ENCODE measurements at regions not wholly inside any gene's neighbourhood (a gene's known extent, or its start where the extent isn't known, plus 50 kb on each side); places are given as distances from the start of the nearest gene placed in this dataset.

GRCh38 chr4:176872461-176872860, 79.7 kb upstream of the VEGFC start:
- in situ Hi-C loops (cut with HindIII; ENCODE audit: extremely low pct_ligation_motif_present, low pct_unique_long_range_greater_than_20kb) (no loop called here), intact Hi-C loops (cut with micrococcal nuclease; ENCODE audit: unreplicated experiment) (no loop called here)
- Histone ChIP-seq H2AFZ (ENCODE audit: low read length) (no peak overlapping the region), H3K27me3 (ENCODE audit: control insufficient read depth in 1 of 2, insufficient read depth in 2 of 2, low read length in 2 of 2) (no peaks in the 10 kb centered on the region; a peak in 1 of 5 replicates), H3K79me2 (ENCODE audit: insufficient read depth, low read length) (no peaks in the 10 kb centered on the region), H3K9ac (ENCODE audit: insufficient read depth, low read depth, low read length) (no peak overlapping the region), H3K36me3 (replicated peaks in 1 of 2; ENCODE audit: control insufficient read depth in 1 of 2, insufficient read depth in 2 of 2, low read length in 2 of 2) (no peaks in the 10 kb centered on the region), H3K27ac (ENCODE audit: extremely low read length, insufficient read depth, low read length) (no peak overlapping the region), H3K4me2 (ENCODE audit: low read depth, low read length) (no peak overlapping the region), H3K4me1 (ENCODE audit: insufficient read depth, low read length) (no peaks in the 10 kb centered on the region), H3K9me3 (ENCODE audit: low read length) (no peaks in the 10 kb centered on the region), H4K20me1 (ENCODE audit: insufficient read depth, low read length) (no peaks in the 10 kb centered on the region), H3K4me3 (replicated peaks in 1 of 3; ENCODE audit: insufficient read depth in 1 of 3, low read depth in 2 of 3, low read length in 3 of 3) (no peak overlapping the region)
- ATAC-seq (no peak), DNase-seq (ENCODE audit: low spot score) (no peak), FAIRE-seq (no peak)
- POLR2A ChIA-PET = no interaction called here
- 45% methylated on average over 3 of the region's 3 CpGs for WGBS (ENCODE audit: low lambda C conversion rate)
- CTCF ChIA-PET (ENCODE audit: low intra/inter-chr PET ratio, low total read pairs) = no interaction called here
- no TSS peak for BruUV-seq (replicated peaks)
- TF ChIP-seq KDM6A (CRISPR knock-in tag; IDR thresholded peaks at IDR 0.05; ENCODE audit: low read depth) = no peak
- no peak for TF ChIP-seq POLR2AphosphoS5 (IDR thresholded peaks at IDR 0.05; ENCODE audit: low read depth, low read length)
- no peak for TF ChIP-seq HOXA3 (CRISPR knock-in tag; IDR thresholded peaks at IDR 0.05)
- no peak for TF ChIP-seq PAXIP1 (CRISPR knock-in tag; conservative IDR thresholded peaks at IDR 0.05)

- 13% methylated on average over 10 of the region's 10 CpGs for whole genome bisulfite sequencing (ENCODE audit: low lambda C conversion rate)
- Histone ChIP-seq H4K20me1 (ENCODE audit: insufficient read depth, low read length) (no peaks in the 10 kb centered on the region), H3K4me2 (ENCODE audit: low read depth, low read length) (no peak overlapping the region), H3K79me2 (ENCODE audit: insufficient read depth, low read length) (no peaks in the 10 kb centered on the region), H3K27ac (ENCODE audit: extremely low read length, insufficient read depth, low read length) (no peak overlapping the region), H3K9me3 (ENCODE audit: low read length) (no peaks in the 10 kb centered on the region), H3K4me3 (replicated peaks in 1 of 3; ENCODE audit: insufficient read depth in 1 of 3, low read depth in 2 of 3, low read length in 3 of 3) (no peak overlapping the region), H3K36me3 (replicated peaks in 1 of 2; ENCODE audit: control insufficient read depth in 1 of 2, insufficient read depth in 2 of 2, low read length in 2 of 2) (no peaks in the 10 kb centered on the region), H3K27me3 (ENCODE audit: control insufficient read depth in 1 of 2, insufficient read depth in 2 of 2, low read length in 2 of 2) (no peaks in the 10 kb centered on the region; a peak in 1 of 5 replicates), H3K4me1 (ENCODE audit: insufficient read depth, low read length) (no peaks in the 10 kb centered on the region), H3K9ac (ENCODE audit: insufficient read depth, low read depth, low read length) (no peak overlapping the region), H2AFZ (ENCODE audit: low read length) (no peak overlapping the region)
- in situ Hi-C loops (cut with HindIII; ENCODE audit: extremely low pct_ligation_motif_present, low pct_unique_long_range_greater_than_20kb) (no loop called here), intact Hi-C loops (cut with micrococcal nuclease; ENCODE audit: unreplicated experiment) (no loop called here)
- BruUV-seq (replicated peaks) = no TSS peak
- FAIRE-seq (no peak), ATAC-seq (no peak), DNase-seq (ENCODE audit: low spot score) (no peak)
- ChIA-PET CTCF (ENCODE audit: low intra/inter-chr PET ratio, low total read pairs) (no interaction called here), POLR2A (no interaction called here)
- TF ChIP-seq GPN1 (CRISPR knock-in tag; IDR thresholded peaks at IDR 0.05; ENCODE audit: borderline replicate concordance) = no peak
- no peak for TF ChIP-seq HINFP (CRISPR knock-in tag; IDR thresholded peaks at IDR 0.05; ENCODE audit: low read depth)
- no peak for TF ChIP-seq ZMYM4 (CRISPR knock-in tag; IDR thresholded peaks at IDR 0.05)
- no peak for TF ChIP-seq ADNP (CRISPR knock-in tag; IDR thresholded peaks at IDR 0.05)
- TF ChIP-seq KLF9 (CRISPR knock-in tag; IDR thresholded peaks at IDR 0.05; ENCODE audit: low read depth) = no peak
- no peak for TF ChIP-seq ELF1 (CRISPR knock-in tag; IDR thresholded peaks at IDR 0.05)
- TF ChIP-seq ZBTB7A (CRISPR knock-in tag; IDR thresholded peaks at IDR 0.05) = no peak
- no peak for TF ChIP-seq RXRA (CRISPR knock-in tag; IDR thresholded peaks at IDR 0.05)
- TF ChIP-seq ZNF776 (CRISPR knock-in tag; IDR thresholded peaks at IDR 0.05) = no peak
- no peak for TF ChIP-seq DRAP1 (CRISPR knock-in tag; IDR thresholded peaks at IDR 0.05)
- no peak for TF ChIP-seq U2AF1 (optimal IDR thresholded peaks at IDR 0.05; ENCODE audit: low read depth, low read length)
Measured at GRCh38 chr4:176874721-176875445, 82.2 kb upstream of the VEGFC start.
